Common myeloid progenitor, CD34-positive (primary cell): ENCODE measurements at regions not wholly inside any gene's neighbourhood (a gene's known extent, or its start where the extent isn't known, plus 50 kb on each side); places are given as distances from the start of the nearest gene placed in this dataset.

Experiments
- CTCF ChIA-PET: fragments of 350-600 bp; sonication (Branson Sonifier 250); formaldehyde crosslinking; loops from one replicate; lab custom pipeline; 2021; ENCODE audit warnings: antibody characterized with exemption; lab: Charles Lee
- POLR2A ChIA-PET: fragments of 350-600 bp; sonication (Branson Sonifier 250); formaldehyde crosslinking; loops from one replicate; lab custom pipeline; 2021; ENCODE audit warnings: antibody characterized with exemption; lab: Charles Lee
- DNase-seq, 3 donors: peaks; one replicate each; pipeline versions ENCODE4 v3.0.0 to v3.0.0-alpha.2; 2013
- H3K27ac ChIP-seq, 2 experiments: 1 replicate in 1 of 2; 2 replicates in 1 of 2; pipeline ENCODE4 v1.7.0; 2013; ENCODE audit warnings: inconsistent platforms in 2 of 2, low read length in 2 of 2, mild to moderate bottlenecking in 2 of 2, low read depth in 1 of 2, moderate library complexity in 1 of 2; ENCODE audit not compliant: severe bottlenecking in 2 of 2, insufficient read depth in 1 of 2, poor library complexity in 1 of 2
- H3K27me3 ChIP-seq, 5 experiments: replicated peaks in 2 of 5; 1 replicate in 3 of 5; 2 replicates in 2 of 5; pipeline versions ENCODE4 v1.6.1 to v1.7.0; 2013; ENCODE audit warnings: low read length in 4 of 5, mild to moderate bottlenecking in 2 of 5, moderate library complexity in 2 of 5, inconsistent platforms in 1 of 5; ENCODE audit not compliant: insufficient read depth in 5 of 5, control insufficient read depth in 4 of 5
- H3K36me3 ChIP-seq, 4 experiments: 1 replicate in 2 of 4; 2 replicates in 2 of 4; pipeline versions ENCODE4 v1.6.1 to v1.7.0; 2013; ENCODE audit warnings: low read length in 3 of 4, control low read depth in 1 of 4, mild to moderate bottlenecking in 1 of 4; ENCODE audit not compliant: control insufficient read depth in 4 of 4, insufficient read depth in 4 of 4
- H3K4me1 ChIP-seq, 4 experiments: 1 replicate in 3 of 4; 2 replicates in 1 of 4; pipeline versions ENCODE4 v1.6.1 to v1.7.1; 2013; ENCODE audit warnings: low read length in 3 of 4, mild to moderate bottlenecking in 3 of 4, control low read depth in 1 of 4, inconsistent platforms in 1 of 4, moderate library complexity in 1 of 4; ENCODE audit not compliant: control insufficient read depth in 4 of 4, insufficient read depth in 4 of 4; ENCODE audit errors: control extremely low read depth in 1 of 4
- H3K4me3 ChIP-seq, 7 experiments: 1 replicate in 4 of 7; 2 replicates in 3 of 7; pipeline versions ENCODE4 v1.5.1 to v1.7.0; 2013; ENCODE audit warnings: mild to moderate bottlenecking in 7 of 7, low read length in 6 of 7, moderate library complexity in 6 of 7, inconsistent platforms in 2 of 7, low read depth in 2 of 7, control low read depth in 1 of 7; ENCODE audit not compliant: insufficient read depth in 4 of 7, control insufficient read depth in 1 of 7; ENCODE audit errors: extremely low read depth in 1 of 7
- H3K9me3 ChIP-seq, 5 experiments: 1 replicate in 4 of 5; 2 replicates in 1 of 5; pipeline versions ENCODE4 v1.6.1 to v1.7.1; 2013; ENCODE audit warnings: low read length in 4 of 5, mild to moderate bottlenecking in 2 of 5, inconsistent platforms in 1 of 5, low read depth in 1 of 5, moderate library complexity in 1 of 5; ENCODE audit not compliant: control insufficient read depth in 4 of 5, insufficient read depth in 2 of 5; ENCODE audit errors: control extremely low read depth in 1 of 5
- WGBS: methylation state at CpG from one replicate; pipeline ENCODE4 v1.1.5; 2013; ENCODE audit not compliant: insufficient coverage; 5-methylcytosine and 5-hydroxymethylcytosine counted together

DNA sequence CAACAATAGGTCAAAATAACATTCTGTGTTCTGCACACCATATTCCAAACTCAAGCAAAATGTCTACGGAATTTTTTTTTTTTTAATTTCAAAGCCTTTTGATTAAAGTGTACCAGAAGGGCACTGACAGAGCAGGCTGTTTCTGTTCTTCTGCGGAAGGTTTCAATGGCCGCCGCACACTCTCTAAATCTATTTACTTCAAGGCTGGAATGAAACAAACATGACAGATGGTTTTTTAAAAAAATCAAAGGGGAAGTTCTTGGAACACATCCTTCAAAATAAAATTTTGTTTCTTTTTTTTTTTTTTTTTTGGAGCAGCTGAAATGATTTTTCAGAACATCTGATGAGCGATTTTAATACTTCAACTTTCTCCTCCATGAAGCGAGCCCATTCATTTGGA is 259.1 kb downstream of the TXNL1 start:
- Histone ChIP-seq H3K4me1 (peaks cover 2 to 20% (median 7%) of the 10 kb centered on the region in 4 experiments), H3K4me3 (peak overlapping the region in 2 of 7 experiments; percentile 1 to 49), H3K27ac (no peak overlapping the region), H3K9me3 (no peaks in the 10 kb centered on the region), H3K36me3 (no peaks in the 10 kb centered on the region), H3K27me3 (no peaks in the 10 kb centered on the region)
- POLR2A ChIA-PET, result no interaction called here
- peak in 1 of 3 donors; percentile 14 for DNase-seq
- CTCF ChIA-PET, result interaction anchor here (0.7 kb wide), 1 partner anchor 9 kb away, joined by 3 read pairs; no protein-coding TSS in a partner anchor
- WGBS, result no CpG with 5 or more reads among the region's 6 CpGs

- Histone ChIP-seq H3K27ac (no peak overlapping the region), H3K4me1 (peaks cover 5 to 27% (median 9%) of the 10 kb centered on the region in 4 experiments), H3K4me3 (no peak overlapping the region), H3K36me3 (no peaks in the 10 kb centered on the region), H3K9me3 (no peaks in the 10 kb centered on the region), H3K27me3 (no peaks in the 10 kb centered on the region)
- WGBS, result 80% methylated on average over 8 of the region's 9 CpGs
- CTCF ChIA-PET, result interaction anchor here (0.9 to 1.2 kb wide), 2 partner anchors 9 to 12 kb away, joined by 3 to 4 read pairs; no protein-coding TSS in a partner anchor
- no peak for DNase-seq
- POLR2A ChIA-PET, result no interaction called here
These were observed 261.2 kb downstream of the TXNL1 start for GRCh38 chr18:56377231-56377630.

- Histone ChIP-seq H3K27me3 (no peaks in the 10 kb centered on the region), H3K27ac (peak overlapping the region in 1 of 2 experiments; percentile 60), H3K4me1 (peaks cover 5 to 23% (median 8%) of the 10 kb centered on the region in 4 experiments), H3K36me3 (no peaks in the 10 kb centered on the region), H3K9me3 (no peaks in the 10 kb centered on the region), H3K4me3 (peak overlapping the region in 1 of 7 experiments; percentile 48)
- DNase-seq, result peak; percentile 13 to 51 (median 40)
- WGBS, result 100% methylated on average over 2 of the region's 3 CpGs
- CTCF ChIA-PET, result interaction anchor here (1.7 kb wide), 1 partner anchor 16 kb away, joined by 3 read pairs; no protein-coding TSS in a partner anchor
- POLR2A ChIA-PET, result no interaction called here
These were observed 264.3 kb downstream of the TXNL1 start for GRCh38 chr18:56374007-56374655.

GRCh38 chr18:56373601-56374000 is 264.8 kb downstream of the TXNL1 start:
- H3K36me3 ChIP-seq, result no peaks in the 10 kb centered on the region
- 100% methylated on average over 1 of the region's 2 CpGs for WGBS
- ChIA-PET CTCF (interaction anchor here (1.7 kb wide), 1 partner anchor 16 kb away, joined by 3 read pairs; no protein-coding TSS in a partner anchor), POLR2A (no interaction called here)
- H3K4me3 ChIP-seq, result no peak overlapping the region
- H3K27me3 ChIP-seq, result no peaks in the 10 kb centered on the region
- H3K4me1 ChIP-seq, result peaks cover 5 to 19% (median 7%) of the 10 kb centered on the region in 4 experiments
- H3K9me3 ChIP-seq, result no peaks in the 10 kb centered on the region
- H3K27ac ChIP-seq, result no peak overlapping the region
- no peak for DNase-seq

GRCh38 chr18:56368066-56368465 is 270.3 kb downstream of the TXNL1 start:
- 100% methylated on average over 5 of the region's 5 CpGs for WGBS
- H3K4me1 ChIP-seq, result no peaks in the 10 kb centered on the region
- H3K27ac ChIP-seq, result no peak overlapping the region
- ChIA-PET CTCF (interaction anchor here (1.1 to 2.3 kb wide), 3 partner anchors 9 to 23 kb away, joined by 3 to 7 read pairs (median 3); no protein-coding TSS in a partner anchor), POLR2A (no interaction called here)
- no peaks in the 10 kb centered on the region for H3K36me3 ChIP-seq
- no peak for DNase-seq
- H3K27me3 ChIP-seq, result no peaks in the 10 kb centered on the region
- no peak overlapping the region for H3K4me3 ChIP-seq
- H3K9me3 ChIP-seq, result peaks cover 0 to 2% (median 0%) of the 10 kb centered on the region in 5 experiments

DNA sequence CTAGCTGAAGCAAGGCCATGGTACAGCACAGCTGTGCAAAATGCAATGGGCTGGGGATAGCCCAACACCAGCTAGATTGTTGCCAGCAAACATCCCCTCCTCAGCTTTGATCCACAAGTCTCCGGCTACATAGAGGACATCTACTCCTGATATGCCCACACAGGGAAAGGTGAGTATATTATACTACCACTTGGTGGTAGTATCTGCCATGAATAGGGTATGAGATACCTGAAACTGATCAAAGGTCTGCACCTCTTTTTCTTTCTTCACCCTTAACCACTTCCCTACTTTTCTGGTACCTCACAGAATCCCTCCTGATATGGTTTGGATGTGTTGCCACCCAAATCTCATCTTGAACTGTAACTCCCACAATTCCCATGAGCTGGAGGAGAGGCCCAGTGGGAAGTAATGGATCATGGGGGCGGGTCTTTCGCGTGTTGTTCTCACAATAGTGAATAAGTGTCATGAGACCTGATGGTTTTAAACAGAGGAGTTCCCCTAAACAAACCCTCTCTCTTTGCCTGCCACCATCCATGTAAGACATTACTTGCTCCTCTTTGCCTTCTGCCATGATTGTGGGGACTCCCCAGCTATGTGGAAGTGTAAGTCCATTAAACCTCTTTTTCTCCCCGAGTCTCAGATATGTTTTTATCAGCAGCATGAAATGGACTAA is 279.6 kb downstream of the TXNL1 start:
- no peaks in the 10 kb centered on the region for H3K27me3 ChIP-seq
- no peaks in the 10 kb centered on the region for H3K4me1 ChIP-seq
- H3K36me3 ChIP-seq, result no peaks in the 10 kb centered on the region
- no peak for DNase-seq
- H3K4me3 ChIP-seq, result no peak overlapping the region
- H3K27ac ChIP-seq, result no peak overlapping the region
- H3K9me3 ChIP-seq, result peaks cover 0 to 14% (median 6%) of the 10 kb centered on the region in 5 experiments
- 94% methylated on average over 3 of the region's 5 CpGs for WGBS
- ChIA-PET POLR2A (no interaction called here), CTCF (interaction anchor here (1.0 to 1.5 kb wide), 4 partner anchors 10 to 14 kb away, joined by 3 to 5 read pairs (median 3); no protein-coding TSS in a partner anchor)
